ENCODE measurements at regions not wholly inside any gene's neighbourhood (a gene's known extent, or its start where the extent isn't known, plus 50 kb on each side); places are given as distances from the start of the nearest gene placed in this dataset.

- TF ChIP-seq POLR2A (IDR thresholded peaks at IDR 0.05) (no peak), CTCF (IDR thresholded peaks at IDR 0.05) (no peak), EP300 (IDR thresholded peaks at IDR 0.05) (no peak)
These were observed 131.4 kb downstream of the OR4C45 start for GRCh38 chr11:50164050-50164449.
